HCT116 (cell line): ENCODE measurements at regions not wholly inside any gene's neighbourhood (a gene's known extent, or its start where the extent isn't known, plus 50 kb on each side); places are given as distances from the start of the nearest gene placed in this dataset.

Experiments
- ELF1 ChIP-seq: IDR thresholded peaks from 2 replicates; pipeline ENCODE4 v1.6.1; 2012; ENCODE audit warnings: low read depth, borderline replicate concordance
- EZH2 ChIP-seq: fragments of 200-600 bp; sonication (generic); IDR thresholded peaks from 2 replicates; pipeline ENCODE4 v1.6.1; 2017; ENCODE audit warnings: antibody characterized with exemption, mixed run types
- POLR2A ChIP-seq: IDR thresholded peaks from 2 replicates; pipeline ENCODE4 v1.7.0; 2011; ENCODE audit warnings: borderline replicate concordance; ENCODE audit not compliant: insufficient read depth, insufficient read length; ENCODE audit errors: extremely low read depth
- SRF ChIP-seq: IDR thresholded peaks from 2 replicates; pipeline ENCODE4 v1.6.1; 2012; ENCODE audit warnings: low read depth

GRCh38 chr2:182548031-182548950 lies 121.5 kb upstream of the PDE1A start:
- no peak for TF ChIP-seq POLR2A
- no peak for TF ChIP-seq SRF
- TF ChIP-seq ELF1, result no peak
- TF ChIP-seq EZH2, result no peak
